Endothelial cell (in vitro differentiated cells): ENCODE measurements at regions not wholly inside any gene's neighbourhood (a gene's known extent, or its start where the extent isn't known, plus 50 kb on each side); places are given as distances from the start of the nearest gene placed in this dataset.

Experiments used
- DNase-seq: peaks from one replicate; pipeline ENCODE4 v3.0.0; 2021; ENCODE audit warnings: low spot score
- H3K27ac Mint-ChIP-seq: one replicate; pipeline ENCODE4 v1.8.0; 2021; ENCODE audit warnings: mixed read lengths, inconsistent platforms; ENCODE audit not compliant: unreplicated experiment
- H3K27me3 Mint-ChIP-seq: one replicate; pipeline ENCODE4 v1.8.0; 2021; ENCODE audit warnings: mild to moderate bottlenecking, moderate library complexity, mixed read lengths, inconsistent platforms; ENCODE audit not compliant: unreplicated experiment
- H3K36me3 Mint-ChIP-seq: one replicate; pipeline ENCODE4 v1.8.0; 2021; ENCODE audit warnings: mild to moderate bottlenecking, low read depth, mixed read lengths, inconsistent platforms; ENCODE audit not compliant: unreplicated experiment
- H3K4me1 Mint-ChIP-seq: one replicate; pipeline ENCODE4 v1.8.0; 2021; ENCODE audit warnings: mild to moderate bottlenecking, mixed read lengths, inconsistent platforms; ENCODE audit not compliant: unreplicated experiment
- H3K4me3 Mint-ChIP-seq: one replicate; pipeline ENCODE4 v1.8.0; 2021; ENCODE audit warnings: mild to moderate bottlenecking, mixed read lengths, inconsistent platforms; ENCODE audit not compliant: unreplicated experiment
- H3K9me3 Mint-ChIP-seq: one replicate; pipeline ENCODE4 v1.8.0; 2021; ENCODE audit warnings: mixed read lengths, inconsistent platforms; ENCODE audit not compliant: unreplicated experiment
- CTCF ChIP-seq: fragments of 200-600 bp; sonication (generic); IDR thresholded peaks from one replicate; pipeline ENCODE4 v1.5.0; 2021; ENCODE audit warnings: antibody characterized with exemption; ENCODE audit not compliant: unreplicated experiment

GRCh38 chr1:233730380-233730779 lies 116.5 kb downstream of the KCNK1 start:
- TF ChIP-seq CTCF, result no peak
- no peak for DNase-seq
- H3K4me1 Mint-ChIP-seq, result peaks cover 6% of the 10 kb centered on the region
- H3K27me3 Mint-ChIP-seq, result peaks cover 1% of the 10 kb centered on the region
- no peaks in the 10 kb centered on the region for H3K36me3 Mint-ChIP-seq
- H3K27ac Mint-ChIP-seq, result no peak overlapping the region
- no peak overlapping the region for H3K4me3 Mint-ChIP-seq
- H3K9me3 Mint-ChIP-seq, result no peaks in the 10 kb centered on the region

DNA sequence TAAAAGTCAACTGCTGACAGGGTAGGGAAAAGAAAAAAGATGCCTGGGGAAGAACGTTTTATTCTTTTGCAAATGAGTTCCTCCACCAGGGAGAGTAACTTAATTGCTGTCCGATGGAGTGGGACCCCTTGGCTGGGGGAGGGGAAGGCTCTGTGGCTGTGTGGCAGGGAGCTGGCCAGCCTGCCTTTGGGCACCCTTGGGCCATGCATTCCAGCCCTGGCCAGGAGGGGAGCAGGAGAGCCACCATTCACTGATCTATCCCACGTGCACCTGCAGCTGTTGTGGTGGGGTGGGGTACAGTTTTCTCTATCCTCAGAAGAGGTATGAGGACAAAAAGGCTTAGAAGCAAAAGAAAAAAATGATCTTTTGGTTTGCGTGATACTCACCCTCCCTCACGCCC lies 116.9 kb downstream of the KCNK1 start:
- no peak for TF ChIP-seq CTCF
- no peak for DNase-seq
- no peak overlapping the region for H3K27ac Mint-ChIP-seq
- H3K27me3 Mint-ChIP-seq, result no peaks in the 10 kb centered on the region
- H3K4me1 Mint-ChIP-seq, result peaks cover 1% of the 10 kb centered on the region
- no peak overlapping the region for H3K4me3 Mint-ChIP-seq
- H3K36me3 Mint-ChIP-seq, result no peaks in the 10 kb centered on the region
- no peaks in the 10 kb centered on the region for H3K9me3 Mint-ChIP-seq

- H3K27ac Mint-ChIP-seq, result no peak overlapping the region
- DNase-seq, result no peak
- no peaks in the 10 kb centered on the region for H3K9me3 Mint-ChIP-seq
- no peak overlapping the region for H3K4me3 Mint-ChIP-seq
- no peak for TF ChIP-seq CTCF
- H3K36me3 Mint-ChIP-seq, result no peaks in the 10 kb centered on the region
- no peaks in the 10 kb centered on the region for H3K4me1 Mint-ChIP-seq
- H3K27me3 Mint-ChIP-seq, result no peaks in the 10 kb centered on the region
Observed at GRCh38 chr1:233732206-233732605, 118.3 kb downstream of the KCNK1 start.

DNA sequence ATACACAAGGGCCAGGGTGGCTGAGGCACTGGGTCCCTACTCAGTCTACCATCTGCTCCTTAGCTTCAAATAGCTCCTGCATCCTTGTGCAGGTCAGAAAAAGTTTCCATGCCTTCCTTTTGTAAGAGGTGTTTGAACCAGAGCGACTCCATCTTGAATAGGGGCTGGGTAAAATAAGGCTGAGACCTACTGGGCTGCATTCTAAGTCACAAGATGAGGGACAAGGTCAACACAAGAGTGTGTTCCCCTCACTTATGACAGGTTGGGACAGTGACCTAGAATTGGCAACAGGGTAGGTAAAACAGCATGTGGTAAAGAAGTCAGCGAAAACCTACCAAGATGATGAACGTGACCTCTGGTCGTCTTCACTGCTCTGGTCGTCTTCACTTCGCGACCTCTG lies 120.5 kb downstream of the KCNK1 start:
- Mint-ChIP-seq H3K27me3 (peaks cover 1% of the 10 kb centered on the region), H3K4me1 (no peaks in the 10 kb centered on the region), H3K9me3 (no peaks in the 10 kb centered on the region), H3K4me3 (no peak overlapping the region), H3K36me3 (no peaks in the 10 kb centered on the region), H3K27ac (no peak overlapping the region)
- no peak for DNase-seq
- no peak for TF ChIP-seq CTCF

DNA sequence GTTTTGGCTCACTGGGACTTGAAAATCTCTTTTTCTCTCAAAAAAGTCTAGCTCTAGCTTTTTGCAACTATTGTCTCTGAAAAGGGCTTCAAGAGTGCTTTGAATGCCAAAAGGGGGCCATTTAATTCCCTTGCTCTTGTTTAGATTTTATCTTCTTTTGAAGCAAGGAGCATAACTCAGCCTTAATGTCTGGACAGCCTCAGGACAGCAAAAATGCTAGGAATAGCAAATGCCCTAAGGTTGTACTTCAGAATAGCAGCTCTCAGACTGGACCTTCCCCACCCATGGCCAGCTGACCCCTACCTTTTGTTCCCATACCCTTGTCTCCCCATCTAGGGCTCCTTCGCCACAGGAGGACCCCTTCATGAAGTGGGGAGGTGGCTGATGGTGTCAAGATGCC lies 121.4 kb downstream of the KCNK1 start:
- peaks cover 1% of the 10 kb centered on the region for H3K27me3 Mint-ChIP-seq
- DNase-seq, result no peak
- no peak overlapping the region for H3K27ac Mint-ChIP-seq
- no peaks in the 10 kb centered on the region for H3K36me3 Mint-ChIP-seq
- no peaks in the 10 kb centered on the region for H3K4me1 Mint-ChIP-seq
- no peak overlapping the region for H3K4me3 Mint-ChIP-seq
- H3K9me3 Mint-ChIP-seq, result no peaks in the 10 kb centered on the region
- no peak for TF ChIP-seq CTCF
